ENCODE measurements at regions not wholly inside any gene's neighbourhood (a gene's known extent, or its start where the extent isn't known, plus 50 kb on each side); places are given as distances from the start of the nearest gene placed in this dataset.

GRCh38 chr11:95413021-95413420 is 182.0 kb upstream of the SESN3 start:
- Histone ChIP-seq H3K4me2 (no peak overlapping the region), H3K27me3 (ENCODE audit: insufficient read depth) (no peaks in the 10 kb centered on the region), H3K4me3 (ENCODE audit: low read depth in 2 of 2, low read length in 1 of 2) (no peak overlapping the region), H3K9me2 (no peaks in the 10 kb centered on the region), H3K9ac (no peak overlapping the region), H4K20me1 (ENCODE audit: insufficient read depth) (no peaks in the 10 kb centered on the region), H3F3A (replicated peaks; ENCODE audit: insufficient read depth) (no peaks in the 10 kb centered on the region), H2AFZ (ENCODE audit: low read depth) (no peak overlapping the region), H3K79me2 (ENCODE audit: insufficient read depth) (no peaks in the 10 kb centered on the region), H3K9me3 (no peaks in the 10 kb centered on the region), H3K36me3 (replicated peaks in 1 of 2; ENCODE audit: control insufficient read depth in 1 of 2, insufficient read depth in 2 of 2, low read length in 1 of 2) (no peaks in the 10 kb centered on the region), H3K4me1 (ENCODE audit: control insufficient read depth in 1 of 2, insufficient read depth in 2 of 2, low read depth in 1 of 2, low read length in 1 of 2) (no peaks in the 10 kb centered on the region), H3K27ac (ENCODE audit: low read depth in 2 of 2, low read length in 1 of 2) (no peak overlapping the region)
- POLR2A ChIA-PET, result no interaction called here
- CTCF ChIA-PET, result no interaction called here
- TF ChIP-seq GATA2 (CRISPR knock-in tag; IDR thresholded peaks at IDR 0.05) (no peak), IRF3 (IDR thresholded peaks at IDR 0.05; ENCODE audit: low read depth, low read length) (no peak), SIN3A (IDR thresholded peaks at IDR 0.05; ENCODE audit: borderline replicate concordance, low read depth, low read length) (no peak), RXRA (IDR thresholded peaks at IDR 0.05; ENCODE audit: borderline replicate concordance, low read depth) (no peak), NRF1 (IDR thresholded peaks at IDR 0.05; ENCODE audit: low read depth, low read length) (no peak), USF1 (IDR thresholded peaks at IDR 0.05; ENCODE audit: borderline replicate concordance, low read depth) (no peak), NFIC (IDR thresholded peaks at IDR 0.05; ENCODE audit: borderline replicate concordance) (no peak), MEF2A (IDR thresholded peaks at IDR 0.05; ENCODE audit: borderline replicate concordance, low read depth) (no peak), MAX (IDR thresholded peaks at IDR 0.05; ENCODE audit: low read depth) (no peak), EZH2phosphoT487 (IDR thresholded peaks at IDR 0.05; ENCODE audit: borderline replicate concordance, low read depth) (no peak), CHD2 (IDR thresholded peaks at IDR 0.05; ENCODE audit: low read length, partially characterized antibody) (no peak), YY1 (IDR thresholded peaks at IDR 0.05; ENCODE audit: low read depth) (no peak), RAD21 (IDR thresholded peaks at IDR 0.05; ENCODE audit: low read length) (no peak), FOSL2 (IDR thresholded peaks at IDR 0.05; ENCODE audit: borderline replicate concordance, low read depth) (no peak), TAF1 (IDR thresholded peaks at IDR 0.05; ENCODE audit: borderline replicate concordance, low read depth, low read length) (no peak), RCOR1 (IDR thresholded peaks at IDR 0.05; ENCODE audit: low read length) (no peak), USF2 (IDR thresholded peaks at IDR 0.05; ENCODE audit: borderline replicate concordance, low read depth, low read length) (no peak), EP300 (IDR thresholded peaks at IDR 0.05; ENCODE audit: borderline replicate concordance in 1 of 2, low read depth in 1 of 2, low read length in 1 of 2) (no peak)
- no peak for DNase-seq
